DMS 273 treated with DMSO at 0.1 percent for 48 hours (cell line): ENCODE measurements at regions not wholly inside any gene's neighbourhood (a gene's known extent, or its start where the extent isn't known, plus 50 kb on each side); places are given as distances from the start of the nearest gene placed in this dataset.

Experiments used
- DNase-seq: peaks from one replicate; lab custom pipeline; 2025; lab: John Stamatoyannopoulos, UW

- DNase-seq, result no peak
Measured at GRCh38 chr1:98382986-98383740, 278.4 kb upstream of the SNX7 start.

DNA sequence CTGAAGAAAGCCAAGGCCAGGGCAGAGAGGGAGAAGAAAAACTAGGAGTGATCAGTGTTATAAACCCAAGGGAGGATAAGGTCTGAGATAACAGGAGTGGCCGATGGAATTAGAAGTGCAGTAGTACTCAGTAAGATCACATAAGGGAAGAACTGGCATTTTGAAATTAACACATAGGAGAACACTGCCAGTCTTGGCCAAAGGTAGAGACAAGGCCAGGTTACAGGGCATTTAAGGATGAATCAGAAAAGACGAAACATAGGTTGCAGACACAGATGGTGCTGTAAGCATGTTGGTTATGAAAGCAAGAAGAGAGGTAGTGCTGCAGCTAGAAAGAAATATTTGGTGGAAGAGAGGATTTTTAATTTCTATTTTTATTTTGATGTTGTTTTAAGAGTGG lies 278.9 kb upstream of the SNX7 start:
- DNase-seq, result no peak

GRCh38 chr1:98374098-98374497 lies 287.4 kb upstream of the SNX7 start:
- no peak for DNase-seq

GRCh38 chr1:98373056-98373455 lies 288.5 kb upstream of the SNX7 start:
- DNase-seq, result no peak

DNA sequence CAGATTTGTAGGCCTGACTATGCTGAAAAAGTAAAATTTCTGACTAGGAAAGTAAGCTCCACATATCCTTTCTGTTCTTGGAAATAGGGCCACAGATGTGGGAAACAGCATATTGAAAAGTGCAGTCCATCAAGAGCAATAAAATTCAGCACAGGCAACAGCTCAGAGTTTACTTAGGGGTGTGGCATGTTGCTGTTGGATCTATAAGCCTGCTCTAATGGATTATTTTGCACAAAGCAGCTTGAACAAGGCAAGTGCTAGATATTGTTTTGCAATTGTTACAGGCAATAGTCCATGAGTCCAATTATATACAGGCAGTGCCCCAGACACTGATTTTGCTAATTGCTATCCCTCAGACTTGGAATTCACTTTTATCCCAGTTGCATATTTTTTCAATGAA lies 289.8 kb upstream of the SNX7 start:
- DNase-seq, result no peak

DNA sequence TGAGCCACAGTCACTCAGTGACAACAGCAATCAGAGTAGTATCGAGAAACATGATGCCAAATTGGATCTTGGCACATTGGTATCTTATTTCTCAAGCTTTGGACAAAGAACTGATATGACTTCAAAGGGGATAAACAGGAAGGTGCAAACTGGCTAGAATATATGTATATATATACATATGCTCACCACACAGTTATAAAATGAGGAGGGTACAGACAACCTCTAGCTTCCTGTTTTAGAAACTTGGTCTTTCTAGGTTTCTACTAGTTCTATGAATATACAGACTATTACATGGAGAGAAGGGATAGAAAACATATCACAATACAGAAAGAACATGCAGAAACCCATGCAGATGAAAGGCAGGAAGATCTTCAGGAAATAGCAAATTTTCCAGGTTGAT lies 292.1 kb upstream of the SNX7 start:
- DNase-seq, result no peak

GRCh38 chr1:98368995-98369394 lies 292.5 kb upstream of the SNX7 start:
- DNase-seq, result no peak

DNA sequence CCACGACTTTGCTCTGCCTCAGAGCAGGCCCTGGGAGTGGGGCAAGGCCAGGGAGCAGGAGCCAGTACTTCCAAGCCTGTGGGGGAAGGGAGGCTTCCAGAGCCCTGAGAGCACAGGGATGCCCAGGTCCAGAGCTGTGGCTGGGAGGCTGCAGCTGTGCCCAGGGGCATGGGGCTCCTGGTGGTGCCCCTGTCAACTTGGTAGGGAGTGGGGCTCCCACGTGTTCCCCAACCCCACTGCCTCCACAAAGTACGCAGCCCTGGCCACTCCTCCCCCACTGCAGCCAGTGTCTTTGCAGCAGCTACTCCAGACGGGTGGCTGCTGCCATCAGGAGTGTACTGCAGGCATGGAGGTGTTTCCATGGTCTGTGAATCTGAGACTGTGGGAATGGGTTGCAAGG lies 294.1 kb upstream of the SNX7 start:
- no peak for DNase-seq

GRCh38 chr1:98366343-98366742 lies 295.2 kb upstream of the SNX7 start:
- no peak for DNase-seq

DNA sequence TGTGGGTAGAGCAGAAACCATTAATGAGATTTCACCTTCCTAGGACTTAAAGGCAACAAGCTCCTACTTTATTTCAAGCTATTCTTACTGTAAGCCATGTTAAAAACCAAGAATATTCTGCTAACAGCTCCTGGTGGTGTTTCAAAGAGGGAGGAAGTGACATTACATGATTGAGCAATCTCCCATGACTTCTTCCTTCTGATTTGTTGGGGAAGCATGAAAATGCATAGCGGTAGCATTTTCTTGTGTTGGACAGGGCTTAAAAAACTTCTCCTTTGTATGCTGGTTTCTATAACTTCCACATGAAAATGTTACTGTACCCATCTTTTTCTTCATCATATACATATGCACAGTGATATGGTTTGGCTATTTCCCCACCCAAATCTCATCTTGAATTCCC lies 297.0 kb upstream of the SNX7 start:
- no peak for DNase-seq

DNA sequence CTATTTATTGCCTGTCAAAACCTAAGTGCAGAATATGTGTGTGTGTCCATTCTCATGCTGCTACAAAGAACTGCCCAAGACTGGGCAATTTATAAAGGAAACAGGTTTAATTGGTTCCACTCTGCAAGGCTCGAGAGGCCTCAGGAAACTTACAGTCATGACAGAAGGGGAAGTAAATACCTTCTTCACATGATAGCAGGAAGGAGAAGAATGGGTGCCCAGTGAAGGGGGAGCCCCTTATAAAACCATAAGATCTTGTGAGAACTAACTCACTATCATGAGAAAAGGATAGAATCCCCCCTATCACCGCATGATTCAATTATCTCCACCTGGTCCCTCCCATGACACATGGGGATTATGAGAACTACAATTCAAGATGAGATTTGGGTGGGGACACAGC lies 300.7 kb upstream of the SNX7 start:
- no peak for DNase-seq

DNA sequence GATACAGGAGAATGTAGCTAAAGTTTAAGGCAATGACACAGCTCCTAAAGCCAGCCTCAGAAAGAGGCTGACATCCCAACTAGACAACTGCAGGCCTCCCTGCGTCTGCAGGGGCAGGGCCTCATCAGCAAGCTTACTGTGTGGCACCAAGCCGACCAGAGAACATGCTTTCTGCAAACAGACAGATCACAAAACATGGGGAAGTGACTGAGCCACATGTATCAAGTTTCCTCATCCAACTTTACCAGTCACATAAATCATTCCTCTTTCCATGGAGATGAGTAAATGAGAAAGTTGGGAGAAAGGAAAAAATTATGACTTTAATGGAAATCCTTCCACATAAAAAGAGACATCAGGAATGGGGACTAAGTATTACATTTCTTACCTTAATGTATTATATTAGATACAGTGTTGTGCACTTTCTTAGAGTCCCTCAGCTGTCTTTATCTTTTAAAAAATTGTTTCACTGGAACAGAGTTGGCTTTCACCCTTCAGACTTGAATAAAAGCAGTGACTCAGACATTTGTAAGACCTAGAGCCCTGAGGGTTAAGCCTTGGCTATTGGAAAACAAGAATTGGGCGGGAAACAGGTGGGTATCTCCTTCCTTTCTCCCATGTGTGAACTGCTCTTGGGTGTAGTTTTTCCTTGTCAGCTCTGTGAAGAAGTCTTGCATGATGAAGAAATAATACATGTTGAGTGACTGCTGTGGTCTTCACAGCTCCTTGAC lies 305.7 kb upstream of the SNX7 start:
- no peak for DNase-seq

DNA sequence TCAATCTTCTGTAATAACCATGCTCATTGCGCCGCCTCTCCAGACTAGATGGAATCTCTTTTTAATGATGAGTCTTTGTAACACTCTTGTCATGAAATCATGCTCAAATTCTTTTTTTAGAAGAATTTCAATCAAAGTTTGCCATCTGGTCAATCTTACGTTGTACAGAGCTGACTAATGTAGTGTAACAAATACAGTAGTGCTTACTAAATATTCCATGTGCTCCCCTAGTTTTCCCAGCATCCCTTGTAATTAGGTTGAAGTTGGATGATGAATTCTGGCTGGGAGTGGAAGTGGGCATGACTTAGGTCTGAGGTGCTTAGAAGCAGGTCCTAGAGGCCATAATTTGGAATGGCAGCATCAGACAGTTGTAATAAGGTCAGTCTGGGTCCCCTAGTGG lies 309.1 kb upstream of the SNX7 start:
- no peak for DNase-seq

DNA sequence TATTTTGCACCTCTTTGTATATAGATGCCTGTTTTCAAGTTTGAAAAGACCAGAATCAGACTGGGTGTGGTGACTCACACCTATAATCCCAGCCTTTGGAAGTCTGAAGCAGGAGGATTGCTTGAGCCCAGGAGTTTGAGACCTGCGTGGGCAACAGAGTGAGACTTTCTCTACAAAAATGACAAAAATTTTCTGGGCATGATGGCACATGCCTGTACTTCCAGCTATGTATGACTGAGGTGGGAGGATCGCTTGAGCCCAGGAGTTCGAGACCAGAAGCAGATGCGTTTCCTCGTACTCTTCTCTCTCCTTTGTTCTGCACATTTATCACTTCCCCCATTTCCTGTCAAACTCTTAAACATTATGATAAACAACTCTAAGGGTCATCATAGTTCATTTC lies 310.0 kb upstream of the SNX7 start:
- DNase-seq, result no peak

DNA sequence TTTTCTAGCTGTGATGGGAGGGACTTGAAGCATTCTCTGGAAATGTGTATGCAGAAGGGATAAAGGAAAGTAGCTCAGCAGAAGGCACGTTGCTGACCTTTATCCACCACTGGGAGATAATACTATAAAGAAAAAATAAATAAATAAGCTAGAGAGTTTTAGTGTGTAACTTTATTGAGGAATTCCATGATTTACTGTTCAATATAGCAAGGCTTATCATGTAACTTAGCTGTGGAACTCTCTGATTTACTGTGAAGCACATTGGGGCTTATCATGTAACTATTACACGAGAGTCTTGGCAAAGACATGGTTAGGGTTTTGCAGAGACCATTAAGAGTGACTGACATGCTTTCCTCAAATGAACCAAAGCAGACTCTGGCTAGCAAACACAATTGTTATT lies 316.1 kb upstream of the SNX7 start:
- DNase-seq, result no peak

DNA sequence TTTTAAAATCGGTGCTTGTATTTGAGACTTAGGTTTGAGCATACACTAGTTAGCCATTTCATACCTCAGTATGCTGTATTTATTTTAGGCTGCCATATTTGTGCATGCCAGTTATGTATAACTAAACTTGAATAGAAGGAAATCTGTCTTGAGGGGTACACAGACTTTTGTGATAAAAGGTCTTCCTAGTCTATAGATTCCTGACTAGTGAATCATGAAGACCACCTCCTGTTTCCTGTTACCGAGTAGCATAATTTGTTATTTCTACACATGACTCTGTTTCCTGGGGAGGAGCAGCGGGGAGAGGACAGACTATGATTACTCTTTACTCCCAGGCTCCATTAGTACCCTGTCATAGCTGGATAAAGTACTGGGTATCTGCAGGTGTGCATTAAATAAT lies 316.8 kb upstream of the SNX7 start:
- no peak for DNase-seq

- DNase-seq, result no peak
Measured at GRCh38 chr1:98342566-98342965, 319.0 kb upstream of the SNX7 start.

DNA sequence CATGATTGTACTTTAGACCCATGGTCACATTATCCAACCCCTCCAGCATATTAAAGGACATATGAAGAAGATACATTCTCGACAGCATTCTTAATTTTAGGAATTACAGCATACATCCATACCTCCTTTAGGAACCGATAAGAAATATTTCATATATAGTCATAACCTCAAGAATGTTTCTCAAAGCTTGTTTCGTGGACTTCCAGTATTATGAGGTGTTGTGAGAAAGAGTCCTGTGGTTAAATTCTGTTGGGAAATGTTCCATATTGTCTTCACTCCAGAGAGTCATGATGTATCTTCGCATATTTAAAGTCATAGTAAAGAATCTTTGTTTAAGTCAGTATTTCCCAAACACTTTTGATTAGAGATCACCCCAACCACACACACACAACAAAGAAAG lies 321.0 kb upstream of the SNX7 start:
- DNase-seq, result no peak

DNA sequence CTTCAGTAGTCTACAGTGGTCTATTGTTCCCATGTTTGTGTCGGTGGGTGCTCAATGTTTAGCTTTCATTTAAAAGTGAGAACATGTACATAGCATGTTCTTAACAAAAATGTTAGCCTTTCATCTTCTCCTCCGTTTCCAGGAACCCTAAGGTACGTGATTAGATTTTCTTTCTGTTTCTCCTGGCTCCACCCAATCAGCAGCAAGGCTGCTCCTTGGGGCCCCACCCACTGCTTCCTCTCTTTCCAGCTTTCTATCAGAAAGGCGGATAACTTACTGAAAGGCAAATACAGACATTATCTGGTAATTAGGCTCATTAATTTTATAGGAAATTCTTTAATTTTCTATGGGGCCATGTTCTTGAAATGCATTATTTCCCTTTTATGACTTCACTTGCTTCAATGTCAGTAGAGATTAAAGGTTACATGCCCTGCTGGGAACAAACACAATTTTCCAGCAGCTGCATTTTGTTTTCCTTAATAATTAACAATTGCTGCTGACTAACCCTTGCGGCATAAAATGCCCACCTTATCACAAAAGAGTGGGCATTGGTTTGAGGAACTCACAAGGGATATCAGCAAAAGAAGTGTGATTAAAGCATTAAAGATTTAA lies 324.9 kb upstream of the SNX7 start:
- no peak for DNase-seq

GRCh38 chr1:98333936-98334335 lies 327.6 kb upstream of the SNX7 start:
- DNase-seq, result no peak

- DNase-seq, result no peak
Measured at GRCh38 chr1:98333406-98333805, 328.1 kb upstream of the SNX7 start.

- DNase-seq, result no peak
Measured at GRCh38 chr1:98331718-98332311, 329.7 kb upstream of the SNX7 start.

GRCh38 chr1:98331243-98331642 lies 330.3 kb upstream of the SNX7 start:
- DNase-seq, result no peak
